HEK293 (cell line): ENCODE measurements at regions not wholly inside any gene's neighbourhood (a gene's known extent, or its start where the extent isn't known, plus 50 kb on each side); places are given as distances from the start of the nearest gene placed in this dataset.

ENCODE experiments used
- CTCF ChIA-PET: fragments of 350-600 bp; formaldehyde crosslinking; extraction: SDS; loops from one replicate; lab custom pipeline; 2021; ENCODE audit warnings: antibody characterized with exemption; lab: Yijun Ruan, JAX
- POLR2A ChIA-PET: fragments of 300-600 bp; formaldehyde crosslinking; extraction: SDS; loops from one replicate; lab custom pipeline; 2020; ENCODE audit warnings: antibody characterized with exemption, inconsistent platforms; lab: Yijun Ruan, JAX
- H3K27ac ChIP-seq: fragments of 200-500 bp; sonication (Bioruptor generic); 2 replicates; pipeline ENCODE4 v1.5.1; 2014; ENCODE audit warnings: low read depth, low read length, control low read depth, inconsistent platforms; ENCODE audit errors: extremely low read depth
- H3K36me3 ChIP-seq, 2 experiments: fragments of 200-500 bp in 1 of 2; sonication (Bioruptor generic) in 1 of 2; 1 replicate in 1 of 2; 2 replicates in 1 of 2; pipeline ENCODE4 v1.5.1; 2014 to 2017; ENCODE audit warnings: inconsistent platforms in 2 of 2, low read length in 2 of 2; ENCODE audit not compliant: control insufficient read depth in 2 of 2, insufficient read depth in 1 of 2
- H3K4me1 ChIP-seq: fragments of 200-500 bp; sonication (Bioruptor generic); 2 replicates; pipeline ENCODE4 v1.5.1; 2014; ENCODE audit warnings: mild to moderate bottlenecking, low read length, inconsistent platforms; ENCODE audit not compliant: control insufficient read depth, insufficient read depth
- H3K4me3 ChIP-seq: 2 replicates; pipeline ENCODE4 v1.5.1; 2011; ENCODE audit warnings: low read depth, mild to moderate bottlenecking, control low read depth, low read length, moderate library complexity
- H3K9me3 ChIP-seq: fragments of 200-500 bp; sonication (Bioruptor generic); 2 replicates; pipeline ENCODE4 v1.5.1; 2014; ENCODE audit warnings: low read depth, low read length, inconsistent platforms; ENCODE audit not compliant: control insufficient read depth, insufficient read depth
- HOXA7 ChIP-seq: sonication (generic); formaldehyde crosslinking; IDR thresholded peaks from 2 replicates; pipeline ENCODE4 v1.8.1; 2022; ENCODE audit warnings: missing genetic modification reagents, borderline replicate concordance
- OSR2 ChIP-seq: fragments of 450-650 bp; formaldehyde crosslinking; IDR thresholded peaks from 2 replicates; pipeline ENCODE4 v1.5.1; 2016; ENCODE audit warnings: missing biosample characterization, missing genetic modification characterization
- OVOL3 ChIP-seq: fragments of 450-650 bp; formaldehyde crosslinking; IDR thresholded peaks from 2 replicates; pipeline ENCODE4 v1.5.1; 2016; ENCODE audit warnings: missing biosample characterization, missing genetic modification characterization
- ZFP41 ChIP-seq: fragments of 450-650 bp; formaldehyde crosslinking; IDR thresholded peaks from 2 replicates; pipeline ENCODE4 v1.5.1; 2016; ENCODE audit warnings: missing biosample characterization, missing genetic modification characterization, borderline replicate concordance
- ZNF121 ChIP-seq: fragments of 450-650 bp; formaldehyde crosslinking; IDR thresholded peaks from 2 replicates; pipeline ENCODE4 v1.5.1; 2016; ENCODE audit warnings: missing biosample characterization, missing genetic modification characterization
- ZNF184 ChIP-seq: fragments of 450-650 bp; IDR thresholded peaks from 2 replicates; pipeline ENCODE4 v1.5.1; 2018; ENCODE audit warnings: missing biosample characterization, mild to moderate bottlenecking, missing genetic modification characterization
- ZNF2 ChIP-seq: fragments of 450-650 bp; formaldehyde crosslinking; IDR thresholded peaks from 2 replicates; pipeline ENCODE4 v1.5.1; 2016; ENCODE audit warnings: missing biosample characterization, missing genetic modification characterization
- ZNF248 ChIP-seq: fragments of 450-650 bp; formaldehyde crosslinking; IDR thresholded peaks from 2 replicates; pipeline ENCODE4 v1.5.1; 2017; ENCODE audit warnings: missing biosample characterization, missing genetic modification characterization
- ZNF280C ChIP-seq: fragments of 450-650 bp; formaldehyde crosslinking; IDR thresholded peaks from 2 replicates; pipeline ENCODE4 v1.5.1; 2016; ENCODE audit warnings: missing biosample characterization, missing genetic modification characterization
- ZNF426 ChIP-seq: fragments of 450-650 bp; formaldehyde crosslinking; IDR thresholded peaks from 2 replicates; pipeline ENCODE4 v1.5.1; 2017; ENCODE audit warnings: missing biosample characterization, missing genetic modification characterization, mild to moderate bottlenecking, inconsistent platforms, moderate library complexity
- ZNF624 ChIP-seq: fragments of 450-650 bp; formaldehyde crosslinking; IDR thresholded peaks from 2 replicates; pipeline ENCODE4 v1.5.1; 2017; ENCODE audit warnings: missing biosample characterization, missing genetic modification characterization
- ZNF670 ChIP-seq: fragments of 450-650 bp; formaldehyde crosslinking; IDR thresholded peaks from 2 replicates; pipeline ENCODE4 v1.5.1; 2016; ENCODE audit warnings: missing biosample characterization, missing genetic modification characterization, low read depth
- ZNF707 ChIP-seq: fragments of 450-650 bp; formaldehyde crosslinking; IDR thresholded peaks from 2 replicates; pipeline ENCODE4 v1.5.1; 2016; ENCODE audit warnings: missing biosample characterization, missing genetic modification characterization
- ZNF837 ChIP-seq: fragments of 450-650 bp; formaldehyde crosslinking; IDR thresholded peaks from 2 replicates; pipeline ENCODE4 v1.5.1; 2016; ENCODE audit warnings: missing biosample characterization, missing genetic modification characterization
- ZSCAN23 ChIP-seq: fragments of 450-650 bp; formaldehyde crosslinking; IDR thresholded peaks from 2 replicates; pipeline ENCODE4 v1.5.1; 2016; ENCODE audit warnings: missing biosample characterization, missing genetic modification characterization
- TF ChIP-seq, protein P1 (sequence below): fragments of 450-650 bp; formaldehyde crosslinking; IDR thresholded peaks from 2 replicates; pipeline ENCODE4 v1.5.1; 2016; ENCODE audit warnings: missing biosample characterization, missing genetic modification characterization
- TF ChIP-seq, protein P2 (sequence below): fragments of 450-650 bp; formaldehyde crosslinking; IDR thresholded peaks from 2 replicates; pipeline ENCODE4 v1.5.1; 2016; ENCODE audit warnings: missing biosample characterization, missing genetic modification characterization, low read depth
- TF ChIP-seq, protein P3 (sequence below): fragments of 450-650 bp; formaldehyde crosslinking; IDR thresholded peaks from 2 replicates; pipeline ENCODE4 v1.5.1; 2016; ENCODE audit warnings: missing biosample characterization, missing genetic modification characterization, borderline replicate concordance

GRCh38 chr1:38197312-38198061 lies 150.9 kb upstream of the POU3F1 start:
- POLR2A ChIA-PET, result no interaction called here
- H3K4me3 ChIP-seq, result no peak overlapping the region
- no peak overlapping the region for H3K27ac ChIP-seq
- H3K36me3 ChIP-seq, result no peaks in the 10 kb centered on the region
- no peaks in the 10 kb centered on the region for H3K4me1 ChIP-seq
- CTCF ChIA-PET, result interaction anchor here (0.6 kb wide), 1 partner anchor 412 kb away, joined by 3 read pairs; no protein-coding TSS in a partner anchor
- TF ChIP-seq ZNF121 (tag by site-specific recombination) (no peak), ZNF280C (tag by site-specific recombination) (no peak), ZNF248 (tag by site-specific recombination) (no peak), ZNF426 (tag by site-specific recombination) (no peak), ZNF624 (no peak), OSR2 (tag by site-specific recombination) (no peak)
- TF ChIP-seq, protein P1, sequence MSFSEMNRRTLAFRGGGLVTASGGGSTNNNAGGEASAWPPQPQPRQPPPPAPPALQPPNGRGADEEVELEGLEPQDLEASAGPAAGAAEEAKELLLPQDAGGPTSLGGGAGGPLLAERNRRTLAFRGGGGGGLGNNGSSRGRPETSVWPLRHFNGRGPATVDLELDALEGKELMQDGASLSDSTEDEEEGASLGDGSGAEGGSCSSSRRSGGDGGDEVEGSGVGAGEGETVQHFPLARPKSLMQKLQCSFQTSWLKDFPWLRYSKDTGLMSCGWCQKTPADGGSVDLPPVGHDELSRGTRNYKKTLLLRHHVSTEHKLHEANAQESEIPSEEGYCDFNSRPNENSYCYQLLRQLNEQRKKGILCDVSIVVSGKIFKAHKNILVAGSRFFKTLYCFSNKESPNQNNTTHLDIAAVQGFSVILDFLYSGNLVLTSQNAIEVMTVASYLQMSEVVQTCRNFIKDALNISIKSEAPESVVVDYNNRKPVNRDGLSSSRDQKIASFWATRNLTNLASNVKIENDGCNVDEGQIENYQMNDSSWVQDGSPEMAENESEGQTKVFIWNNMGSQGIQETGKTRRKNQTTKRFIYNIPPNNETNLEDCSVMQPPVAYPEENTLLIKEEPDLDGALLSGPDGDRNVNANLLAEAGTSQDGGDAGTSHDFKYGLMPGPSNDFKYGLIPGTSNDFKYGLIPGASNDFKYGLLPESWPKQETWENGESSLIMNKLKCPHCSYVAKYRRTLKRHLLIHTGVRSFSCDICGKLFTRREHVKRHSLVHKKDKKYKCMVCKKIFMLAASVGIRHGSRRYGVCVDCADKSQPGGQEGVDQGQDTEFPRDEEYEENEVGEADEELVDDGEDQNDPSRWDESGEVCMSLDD (tag by site-specific recombination), result no peak
- H3K9me3 ChIP-seq, result no peaks in the 10 kb centered on the region

- H3K4me1 ChIP-seq, result no peaks in the 10 kb centered on the region
- no peak for TF ChIP-seq ZNF707
- no peak for TF ChIP-seq ZNF837
- TF ChIP-seq, protein P2, sequence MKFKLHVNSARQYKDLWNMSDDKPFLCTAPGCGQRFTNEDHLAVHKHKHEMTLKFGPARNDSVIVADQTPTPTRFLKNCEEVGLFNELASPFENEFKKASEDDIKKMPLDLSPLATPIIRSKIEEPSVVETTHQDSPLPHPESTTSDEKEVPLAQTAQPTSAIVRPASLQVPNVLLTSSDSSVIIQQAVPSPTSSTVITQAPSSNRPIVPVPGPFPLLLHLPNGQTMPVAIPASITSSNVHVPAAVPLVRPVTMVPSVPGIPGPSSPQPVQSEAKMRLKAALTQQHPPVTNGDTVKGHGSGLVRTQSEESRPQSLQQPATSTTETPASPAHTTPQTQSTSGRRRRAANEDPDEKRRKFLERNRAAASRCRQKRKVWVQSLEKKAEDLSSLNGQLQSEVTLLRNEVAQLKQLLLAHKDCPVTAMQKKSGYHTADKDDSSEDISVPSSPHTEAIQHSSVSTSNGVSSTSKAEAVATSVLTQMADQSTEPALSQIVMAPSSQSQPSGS (tag by site-specific recombination), result no peak
- TF ChIP-seq, protein P3, sequence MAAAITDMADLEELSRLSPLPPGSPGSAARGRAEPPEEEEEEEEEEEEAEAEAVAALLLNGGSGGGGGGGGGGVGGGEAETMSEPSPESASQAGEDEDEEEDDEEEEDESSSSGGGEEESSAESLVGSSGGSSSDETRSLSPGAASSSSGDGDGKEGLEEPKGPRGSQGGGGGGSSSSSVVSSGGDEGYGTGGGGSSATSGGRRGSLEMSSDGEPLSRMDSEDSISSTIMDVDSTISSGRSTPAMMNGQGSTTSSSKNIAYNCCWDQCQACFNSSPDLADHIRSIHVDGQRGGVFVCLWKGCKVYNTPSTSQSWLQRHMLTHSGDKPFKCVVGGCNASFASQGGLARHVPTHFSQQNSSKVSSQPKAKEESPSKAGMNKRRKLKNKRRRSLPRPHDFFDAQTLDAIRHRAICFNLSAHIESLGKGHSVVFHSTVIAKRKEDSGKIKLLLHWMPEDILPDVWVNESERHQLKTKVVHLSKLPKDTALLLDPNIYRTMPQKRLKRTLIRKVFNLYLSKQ (tag by site-specific recombination), result no peak
- TF ChIP-seq ZNF670 (tag by site-specific recombination), result no peak
- no peak overlapping the region for H3K27ac ChIP-seq
- ChIA-PET POLR2A (no interaction called here), CTCF (no interaction called here)
- no peak overlapping the region for H3K4me3 ChIP-seq
- H3K36me3 ChIP-seq, result no peaks in the 10 kb centered on the region
- H3K9me3 ChIP-seq, result no peaks in the 10 kb centered on the region
Measured at GRCh38 chr1:38194472-38194871, 147.9 kb upstream of the POU3F1 start.

- no peak overlapping the region for H3K27ac ChIP-seq
- H3K36me3 ChIP-seq, result no peaks in the 10 kb centered on the region
- POLR2A ChIA-PET, result no interaction called here
- no peaks in the 10 kb centered on the region for H3K4me1 ChIP-seq
- CTCF ChIA-PET, result interaction anchor here (0.7 kb wide), 2 partner anchors 28 to 167 kb away, joined by 3 to 5 read pairs; no protein-coding TSS in a partner anchor
- no peaks in the 10 kb centered on the region for H3K9me3 ChIP-seq
- H3K4me3 ChIP-seq, result no peak overlapping the region
- TF ChIP-seq ZNF184 (tag by site-specific recombination) (no peak), HOXA7 (no peak), ZNF280C (tag by site-specific recombination) (no peak), ZSCAN23 (tag by site-specific recombination) (no peak), ZNF2 (no peak), ZFP41 (tag by site-specific recombination) (no peak), OVOL3 (no peak)
- TF ChIP-seq, protein P2 (tag by site-specific recombination), result no peak
Measured at GRCh38 chr1:38193040-38193439, 146.4 kb upstream of the POU3F1 start.
